ENCODE measurements at regions not wholly inside any gene's neighbourhood (a gene's known extent, or its start where the extent isn't known, plus 50 kb on each side); places are given as distances from the start of the nearest gene placed in this dataset.
"Not testable (repeated sequence)": the region's sequence is repeated elsewhere in the genome, so short reads cannot be mapped to it uniquely, and the experiment has no call there.

DNA sequence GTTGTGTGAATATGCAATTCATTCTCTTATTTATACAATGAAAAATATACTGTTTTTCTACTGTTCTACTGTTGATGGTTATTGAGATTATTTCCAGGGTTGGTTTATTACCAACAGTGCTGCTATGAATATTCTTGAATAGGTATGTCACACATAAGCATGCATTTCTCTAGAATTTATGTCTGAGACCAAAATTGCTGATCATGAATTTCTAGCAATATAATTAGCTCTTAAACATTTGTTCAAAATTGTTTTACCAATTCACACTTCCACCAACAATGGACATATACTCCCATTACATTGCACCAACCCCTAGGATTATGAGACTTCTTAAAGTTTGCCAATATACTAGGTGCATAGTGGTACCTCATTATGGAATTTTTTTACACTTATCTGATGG lies 164.1 kb upstream of the KCNQ5 start:
- no peak for DNase-seq (ENCODE audit: low read depth)
- TF ChIP-seq, protein P1, sequence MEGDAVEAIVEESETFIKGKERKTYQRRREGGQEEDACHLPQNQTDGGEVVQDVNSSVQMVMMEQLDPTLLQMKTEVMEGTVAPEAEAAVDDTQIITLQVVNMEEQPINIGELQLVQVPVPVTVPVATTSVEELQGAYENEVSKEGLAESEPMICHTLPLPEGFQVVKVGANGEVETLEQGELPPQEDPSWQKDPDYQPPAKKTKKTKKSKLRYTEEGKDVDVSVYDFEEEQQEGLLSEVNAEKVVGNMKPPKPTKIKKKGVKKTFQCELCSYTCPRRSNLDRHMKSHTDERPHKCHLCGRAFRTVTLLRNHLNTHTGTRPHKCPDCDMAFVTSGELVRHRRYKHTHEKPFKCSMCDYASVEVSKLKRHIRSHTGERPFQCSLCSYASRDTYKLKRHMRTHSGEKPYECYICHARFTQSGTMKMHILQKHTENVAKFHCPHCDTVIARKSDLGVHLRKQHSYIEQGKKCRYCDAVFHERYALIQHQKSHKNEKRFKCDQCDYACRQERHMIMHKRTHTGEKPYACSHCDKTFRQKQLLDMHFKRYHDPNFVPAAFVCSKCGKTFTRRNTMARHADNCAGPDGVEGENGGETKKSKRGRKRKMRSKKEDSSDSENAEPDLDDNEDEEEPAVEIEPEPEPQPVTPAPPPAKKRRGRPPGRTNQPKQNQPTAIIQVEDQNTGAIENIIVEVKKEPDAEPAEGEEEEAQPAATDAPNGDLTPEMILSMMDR (conservative IDR thresholded peaks at IDR 0.05; ENCODE audit: low read length): no peak
- H3K4me3 ChIP-seq (ENCODE audit: low read length): no peak overlapping the region

DNA sequence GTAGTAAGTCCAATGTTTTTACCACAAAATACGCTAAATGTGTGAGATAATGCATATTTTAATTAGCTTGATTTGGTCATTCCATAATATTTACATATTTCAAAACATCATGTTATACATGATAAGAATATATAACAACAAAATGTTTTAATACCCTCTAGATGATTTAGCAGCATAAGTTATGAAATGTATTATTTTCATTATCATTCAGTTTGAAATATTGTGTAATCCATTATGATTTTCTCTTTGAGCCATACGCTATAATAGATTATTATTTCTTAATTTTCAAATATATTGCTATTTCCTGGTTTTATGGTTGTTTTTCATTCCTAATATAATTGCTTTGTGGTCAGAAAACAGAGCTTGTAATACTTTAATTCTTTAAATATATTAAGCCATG lies 163.3 kb upstream of the KCNQ5 start:
- no peak overlapping the region for H3K4me3 ChIP-seq (ENCODE audit: low read length)
- DNase-seq (ENCODE audit: low read depth): no peak
- TF ChIP-seq, protein P1 (conservative IDR thresholded peaks at IDR 0.05; ENCODE audit: low read length): no peak

DNA sequence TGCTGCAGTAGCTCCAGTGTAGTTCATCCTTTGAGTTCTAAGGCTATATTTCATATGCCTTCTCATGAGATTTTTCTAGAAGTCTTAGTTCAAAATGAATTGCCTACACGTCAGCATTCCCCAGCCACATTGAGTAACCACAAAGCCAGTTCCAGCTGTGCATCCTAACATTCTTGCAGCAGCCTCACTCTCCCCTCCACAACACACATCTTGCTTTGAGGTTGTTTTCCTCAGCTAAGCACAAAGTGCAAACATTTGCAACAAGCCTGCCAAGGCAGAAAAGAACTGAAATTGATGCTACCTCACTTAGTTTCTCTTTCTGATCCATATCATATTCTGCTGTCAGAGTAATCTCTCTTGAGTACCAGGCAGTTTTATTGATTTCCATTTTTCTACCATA lies 160.7 kb upstream of the KCNQ5 start:
- TF ChIP-seq, protein P1 (conservative IDR thresholded peaks at IDR 0.05; ENCODE audit: low read length): no peak
- H3K4me3 ChIP-seq (ENCODE audit: low read length): no peak overlapping the region
- DNase-seq (ENCODE audit: low read depth): peak; percentile 88

- H3K4me3 ChIP-seq (ENCODE audit: low read length): no peak overlapping the region
- TF ChIP-seq, protein P1 (conservative IDR thresholded peaks at IDR 0.05; ENCODE audit: low read length): no peak
- DNase-seq (ENCODE audit: low read depth): peak; percentile 52
Observed at GRCh38 chr6:72464246-72464645, 157.6 kb upstream of the KCNQ5 start.

DNA sequence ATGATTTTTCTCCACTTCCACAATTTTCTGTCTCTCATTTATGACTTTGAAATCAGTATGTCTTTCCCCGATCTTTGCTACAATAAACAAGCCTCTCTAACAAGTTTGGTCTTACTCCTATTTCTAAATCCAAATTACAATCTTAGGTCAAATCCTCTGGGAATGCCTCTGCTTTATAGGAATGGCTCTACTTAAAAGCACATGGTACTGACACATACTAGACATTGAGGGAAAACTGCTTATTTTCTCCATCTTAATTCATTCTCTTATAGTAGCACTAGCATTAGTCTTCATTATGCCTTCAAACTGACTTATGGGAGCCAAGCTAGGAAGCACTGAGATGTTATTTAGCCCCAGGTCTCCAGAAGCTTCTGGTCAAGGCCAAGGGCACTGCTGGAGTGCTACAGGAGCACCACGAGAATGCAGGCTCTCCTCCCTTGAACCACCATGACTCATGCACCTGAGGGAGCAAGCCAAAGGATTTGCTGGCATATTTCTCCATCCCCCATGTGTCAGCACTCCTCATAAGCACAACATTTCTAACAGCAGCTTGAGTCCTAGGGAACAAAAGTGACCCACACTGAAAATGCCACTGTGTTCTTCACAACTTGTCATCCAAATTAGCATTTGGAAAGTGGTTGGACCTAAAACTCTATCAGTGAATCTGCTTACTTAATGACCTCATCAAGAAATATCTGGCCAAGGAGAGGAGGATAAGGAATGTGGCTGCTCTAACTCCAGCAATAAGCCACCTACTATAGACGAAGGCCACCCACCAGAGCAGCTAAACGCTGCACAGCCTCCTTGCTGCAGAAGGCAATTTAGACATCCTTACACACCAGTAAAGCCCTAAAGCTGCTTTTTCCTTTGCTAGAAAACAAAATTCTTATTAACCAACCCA lies 156.8 kb upstream of the KCNQ5 start:
- no peak overlapping the region for H3K4me3 ChIP-seq (ENCODE audit: low read length)
- TF ChIP-seq, protein P1 (conservative IDR thresholded peaks at IDR 0.05; ENCODE audit: low read length): no peak
- DNase-seq (ENCODE audit: low read depth): peak; percentile 79

GRCh38 chr6:72466471-72466870 lies 155.4 kb upstream of the KCNQ5 start:
- H3K4me3 ChIP-seq (ENCODE audit: low read length): no peak overlapping the region
- TF ChIP-seq, protein P1 (conservative IDR thresholded peaks at IDR 0.05; ENCODE audit: low read length): no peak
- DNase-seq (ENCODE audit: low read depth): no peak

GRCh38 chr6:72466971-72467566 lies 154.8 kb upstream of the KCNQ5 start:
- DNase-seq (ENCODE audit: low read depth): no peak
- TF ChIP-seq, protein P1 (conservative IDR thresholded peaks at IDR 0.05; ENCODE audit: low read length): no peak
- no peak overlapping the region for H3K4me3 ChIP-seq (ENCODE audit: low read length)

DNA sequence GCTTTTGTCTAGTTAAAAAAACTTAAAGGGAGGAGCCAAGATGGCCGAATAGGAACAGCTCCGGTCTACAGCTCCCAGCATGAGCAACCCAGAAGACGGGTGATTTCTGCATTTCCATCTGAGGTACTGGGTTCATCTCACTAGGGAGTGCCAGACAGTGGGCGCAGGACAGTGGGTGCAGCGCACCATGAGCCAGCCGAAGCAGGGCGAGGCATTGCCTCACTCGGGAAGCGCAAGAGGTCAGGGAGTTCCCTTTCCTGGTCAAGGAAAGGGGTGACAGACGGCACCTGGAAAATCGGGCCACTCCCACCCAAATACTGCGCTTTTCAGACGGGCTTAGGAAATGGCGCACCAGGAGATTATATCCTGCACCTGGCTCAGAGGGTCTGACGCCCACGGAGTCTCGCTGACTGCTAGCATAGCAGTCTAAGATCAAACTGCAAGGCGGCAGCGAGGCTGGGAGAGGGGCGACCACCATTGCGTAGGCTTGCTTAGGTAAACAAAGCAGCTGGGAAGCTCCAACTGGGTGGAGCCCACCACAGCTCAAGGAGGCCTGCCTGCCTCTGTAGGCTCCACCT lies 152.4 kb upstream of the KCNQ5 start:
- not testable (repeated sequence) for DNase-seq (ENCODE audit: low read depth); H3K4me3 ChIP-seq (ENCODE audit: low read length)

Measured in AG10803 (cell line).